ENCODE measurements at regions not wholly inside any gene's neighbourhood (a gene's known extent, or its start where the extent isn't known, plus 50 kb on each side); places are given as distances from the start of the nearest gene placed in this dataset.

DNA sequence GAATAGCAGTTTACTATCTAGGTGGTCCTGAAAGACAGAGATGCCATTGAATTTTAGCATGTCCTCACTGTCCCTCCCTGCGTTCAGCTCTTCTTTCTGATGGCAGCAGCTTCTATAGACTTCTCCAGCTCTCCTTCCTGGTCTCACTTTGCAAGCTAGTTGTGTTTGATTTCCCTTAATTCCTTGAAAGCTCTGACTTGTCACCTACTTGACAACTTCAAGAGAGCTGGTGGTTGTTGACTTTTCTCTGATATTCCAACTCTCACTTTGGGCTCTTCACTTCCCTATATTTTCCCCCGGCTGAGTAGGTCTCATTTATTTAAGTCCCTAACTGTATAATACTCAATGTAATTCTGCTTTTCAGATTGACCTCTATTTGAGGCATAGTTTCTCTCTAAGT lies 1825.0 kb upstream of the RAG2 start:
- no peak for TF ChIP-seq MYC (IDR thresholded peaks at IDR 0.05; ENCODE audit: borderline replicate concordance, low read length)
- no peak for TF ChIP-seq CTCF (IDR thresholded peaks at IDR 0.05)
- TF ChIP-seq ESRRA (IDR thresholded peaks at IDR 0.05; ENCODE audit: borderline replicate concordance, low read length), result no peak
- no peak for TF ChIP-seq POLR2A (IDR thresholded peaks at IDR 0.05; ENCODE audit: low read length)
- TF ChIP-seq RCOR1 (IDR thresholded peaks at IDR 0.05; ENCODE audit: low read depth, low read length), result no peak
- no peak for TF ChIP-seq MAFK (IDR thresholded peaks at IDR 0.05; ENCODE audit: partially characterized antibody)
- TF ChIP-seq RAD21 (conservative IDR thresholded peaks at IDR 0.05 in 1 of 2, IDR thresholded peaks at IDR 0.05 in 1 of 2), result no peak
- TF ChIP-seq HDAC2 (IDR thresholded peaks at IDR 0.05), result no peak
- no peak for TF ChIP-seq ZSCAN20 (CRISPR knock-in tag; IDR thresholded peaks at IDR 0.05)
